ENCODE measurements at regions not wholly inside any gene's neighbourhood (a gene's known extent, or its start where the extent isn't known, plus 50 kb on each side); places are given as distances from the start of the nearest gene placed in this dataset.
"Not testable (repeated sequence)": the region's sequence is repeated elsewhere in the genome, so short reads cannot be mapped to it uniquely, and the experiment has no call there.

- DNase-seq: not testable (repeated sequence)
Measured at GRCh38 chr2:87468429-87468981, 279.4 kb upstream of the PLGLB2 start.

- DNase-seq: peak; percentile 82
Measured at GRCh38 chr2:87469180-87470151, 278.4 kb upstream of the PLGLB2 start.

- DNase-seq: not testable (repeated sequence)
Measured at GRCh38 chr2:87470381-87471380, 277.2 kb upstream of the PLGLB2 start.

- DNase-seq: not testable (repeated sequence)
Measured at GRCh38 chr2:87471478-87471877, 276.4 kb upstream of the PLGLB2 start.

- DNase-seq: not testable (repeated sequence)
Measured at GRCh38 chr2:87476223-87476872, 271.5 kb upstream of the PLGLB2 start.

- DNase-seq: not testable (repeated sequence)
Measured at GRCh38 chr2:87476936-87477335, 271.0 kb upstream of the PLGLB2 start.

GRCh38 chr2:87477669-87478428 is 270.0 kb upstream of the PLGLB2 start:
- not testable (repeated sequence) for DNase-seq

GRCh38 chr2:87478911-87479310 is 269.0 kb upstream of the PLGLB2 start:
- not testable (repeated sequence) for DNase-seq

- not testable (repeated sequence) for DNase-seq
Measured at GRCh38 chr2:87483093-87483680, 264.7 kb upstream of the PLGLB2 start.

- DNase-seq: not testable (repeated sequence)
Measured at GRCh38 chr2:87484363-87484762, 263.5 kb upstream of the PLGLB2 start.

- not testable (repeated sequence) for DNase-seq
Measured at GRCh38 chr2:87485455-87485854, 262.4 kb upstream of the PLGLB2 start.

- DNase-seq: not testable (repeated sequence)
Measured at GRCh38 chr2:87485884-87486283, 262.0 kb upstream of the PLGLB2 start.

- DNase-seq: not testable (repeated sequence)
Measured at GRCh38 chr2:87486413-87486812, 261.5 kb upstream of the PLGLB2 start.

GRCh38 chr2:87488021-87488420 is 259.9 kb upstream of the PLGLB2 start:
- DNase-seq: not testable (repeated sequence)

- DNase-seq: not testable (repeated sequence)
Measured at GRCh38 chr2:87488991-87489390, 258.9 kb upstream of the PLGLB2 start.

GRCh38 chr2:87494846-87495245 is 253.0 kb upstream of the PLGLB2 start:
- not testable (repeated sequence) for DNase-seq

- DNase-seq: not testable (repeated sequence)
Measured at GRCh38 chr2:87495455-87495854, 252.4 kb upstream of the PLGLB2 start.

- DNase-seq: peak; percentile 51
Measured at GRCh38 chr2:87496036-87497006, 251.6 kb upstream of the PLGLB2 start.

- not testable (repeated sequence) for DNase-seq
Measured at GRCh38 chr2:87497135-87497534, 250.8 kb upstream of the PLGLB2 start.

GRCh38 chr2:87497700-87498099 is 250.2 kb upstream of the PLGLB2 start:
- DNase-seq: not testable (repeated sequence)
